ENCODE measurements at regions not wholly inside any gene's neighbourhood (a gene's known extent, or its start where the extent isn't known, plus 50 kb on each side); places are given as distances from the start of the nearest gene placed in this dataset.

DNA sequence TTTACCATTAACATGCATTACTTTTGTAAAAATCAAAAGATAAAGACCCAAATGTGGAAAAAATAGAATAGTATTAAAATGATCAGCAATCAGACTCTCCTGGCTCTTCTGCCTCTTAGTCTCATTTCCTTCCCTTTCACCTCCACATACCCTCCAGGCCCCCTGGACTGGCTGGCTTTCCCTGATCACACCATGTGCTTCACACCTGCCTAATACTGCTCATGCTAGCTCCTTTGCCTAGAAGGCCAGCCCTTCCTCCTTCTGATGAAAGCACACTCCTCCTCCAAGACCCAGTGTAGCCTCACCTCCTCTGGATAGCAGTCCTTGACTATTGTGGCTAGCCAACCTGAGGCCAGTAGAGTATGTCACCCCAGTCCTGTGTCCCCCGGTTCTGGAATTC lies 182.0 kb upstream of the HEY2 start:
- ChIA-PET POLR2A (ENCODE audit: partially characterized antibody) (no interaction called here), CTCF (ENCODE audit: partially characterized antibody) (interaction anchor here (0.6 kb wide), 1 partner anchor 53 kb away, joined by 3 read pairs; no protein-coding TSS in a partner anchor)
- WGBS, 2 experiments (ENCODE audit: extremely low coverage in 1 of 2, insufficient coverage in 1 of 2, insufficient read length in 1 of 2, insufficient replicate concordance in 2 of 2, low coverage in 1 of 2, low lambda C conversion rate in 2 of 2, missing lambda C conversion rate in 1 of 2), result 93% methylated on average over 1 of the region's 1 CpG; no CpG with 5 or more reads in 1 of the 2 experiments
- Histone ChIP-seq H3K4me2 (ENCODE audit: insufficient read depth in 1 of 2, low read depth in 2 of 2, low read length in 2 of 2) (no peak overlapping the region), H3K79me1 (ENCODE audit: low read depth, low read length) (no peaks in the 10 kb centered on the region), H3K14ac (ENCODE audit: insufficient read length) (no peak overlapping the region), H2BK5ac (ENCODE audit: low read depth, low read length) (no peak overlapping the region), H3K79me2 (ENCODE audit: control insufficient read depth in 1 of 2, insufficient read depth in 2 of 2, low read length in 2 of 2) (no peaks in the 10 kb centered on the region), H2BK20ac (ENCODE audit: low read length) (no peak overlapping the region), H3K23ac (ENCODE audit: insufficient read length) (no peak overlapping the region), H2BK12ac (ENCODE audit: low read depth, low read length) (no peak overlapping the region), H2BK120ac (replicated peaks; ENCODE audit: low read depth, low read length) (no peak overlapping the region), H3K36me3 (ENCODE audit: control insufficient read depth in 2 of 4, insufficient read depth in 4 of 4, low read length in 3 of 4) (no peaks in the 10 kb centered on the region), H3K56ac (replicated peaks; ENCODE audit: insufficient read length, low read depth, low read length) (no peak overlapping the region), H3K27me3 (replicated peaks in 1 of 4; ENCODE audit: control insufficient read depth in 3 of 4, extremely low read depth in 1 of 4, insufficient read depth in 3 of 4, low read length in 3 of 4) (peaks cover 0 to 2% (median 1%) of the 10 kb centered on the region in 4 experiments; a peak in 1 of 7 replicates), H4K91ac (replicated peaks; ENCODE audit: insufficient read length, low read length) (no peak overlapping the region), H3K27ac (ENCODE audit: low read depth, low read length) (no peak overlapping the region), H3K4ac (replicated peaks; ENCODE audit: insufficient read length, low read depth, low read length) (no peak overlapping the region), H4K5ac (ENCODE audit: insufficient read length, low read depth, low read length) (no peak overlapping the region), H3K9me3 (ENCODE audit: insufficient read depth in 2 of 2, low read depth in 1 of 2, low read length in 1 of 2) (no peaks in the 10 kb centered on the region), H2BK15ac (ENCODE audit: low read length) (no peak overlapping the region), H4K8ac (ENCODE audit: extremely low read depth, insufficient read depth, low read length) (no peak overlapping the region), H4K20me1 (replicated peaks in 1 of 2; ENCODE audit: control insufficient read depth in 1 of 2, insufficient read depth in 2 of 2, low read length in 2 of 2) (no peaks in the 10 kb centered on the region), H2AK5ac (ENCODE audit: low read depth, low read length) (no peak overlapping the region), H3K18ac (ENCODE audit: extremely low read depth, low read length) (no peak overlapping the region), H3K23me2 (ENCODE audit: low read depth, low read length) (no peaks in the 10 kb centered on the region), H3K4me1 (replicated peaks in 1 of 4; ENCODE audit: control insufficient read depth in 3 of 4, insufficient read depth in 4 of 4, low read length in 3 of 4) (no peaks in the 10 kb centered on the region), H2AFZ (ENCODE audit: low read length) (no peak overlapping the region), H3K9ac (replicated peaks in 1 of 4; ENCODE audit: extremely low read depth in 1 of 4, low read depth in 3 of 4, low read length in 3 of 4) (no peak overlapping the region), H3K4me3 (ENCODE audit: extremely low read depth in 1 of 4, insufficient read depth in 2 of 4, low read depth in 3 of 4, low read length in 4 of 4) (no peak overlapping the region)
- TF ChIP-seq, protein P1, sequence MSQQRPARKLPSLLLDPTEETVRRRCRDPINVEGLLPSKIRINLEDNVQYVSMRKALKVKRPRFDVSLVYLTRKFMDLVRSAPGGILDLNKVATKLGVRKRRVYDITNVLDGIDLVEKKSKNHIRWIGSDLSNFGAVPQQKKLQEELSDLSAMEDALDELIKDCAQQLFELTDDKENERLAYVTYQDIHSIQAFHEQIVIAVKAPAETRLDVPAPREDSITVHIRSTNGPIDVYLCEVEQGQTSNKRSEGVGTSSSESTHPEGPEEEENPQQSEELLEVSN (IDR thresholded peaks at IDR 0.05), result peak; percentile 30; the same call in 1 of the 2 replicates
- no peak for TF ChIP-seq KDM1A (IDR thresholded peaks at IDR 0.05; ENCODE audit: borderline replicate concordance, low read length)
- no peak for TF ChIP-seq CBX8 (IDR thresholded peaks at IDR 0.05; ENCODE audit: borderline replicate concordance, low read depth, low read length)
- TF ChIP-seq, protein P2, sequence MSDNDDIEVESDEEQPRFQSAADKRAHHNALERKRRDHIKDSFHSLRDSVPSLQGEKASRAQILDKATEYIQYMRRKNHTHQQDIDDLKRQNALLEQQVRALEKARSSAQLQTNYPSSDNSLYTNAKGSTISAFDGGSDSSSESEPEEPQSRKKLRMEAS (IDR thresholded peaks at IDR 0.05), result peak; percentile 74
- FAIRE-seq (no peak), DNase-seq (ENCODE audit: low read depth in 1 of 2, low spot score in 2 of 2) (no peak)

Measured in H1 (cell line).